DMS53 treated with DMSO at 0.1 percent for 48 hours (cell line): ENCODE measurements at regions not wholly inside any gene's neighbourhood (a gene's known extent, or its start where the extent isn't known, plus 50 kb on each side); places are given as distances from the start of the nearest gene placed in this dataset.

Experiments
- DNase-seq: peaks from one replicate; lab custom pipeline; 2025; ENCODE audit not compliant: unreplicated experiment; lab: John Stamatoyannopoulos, UW

DNA sequence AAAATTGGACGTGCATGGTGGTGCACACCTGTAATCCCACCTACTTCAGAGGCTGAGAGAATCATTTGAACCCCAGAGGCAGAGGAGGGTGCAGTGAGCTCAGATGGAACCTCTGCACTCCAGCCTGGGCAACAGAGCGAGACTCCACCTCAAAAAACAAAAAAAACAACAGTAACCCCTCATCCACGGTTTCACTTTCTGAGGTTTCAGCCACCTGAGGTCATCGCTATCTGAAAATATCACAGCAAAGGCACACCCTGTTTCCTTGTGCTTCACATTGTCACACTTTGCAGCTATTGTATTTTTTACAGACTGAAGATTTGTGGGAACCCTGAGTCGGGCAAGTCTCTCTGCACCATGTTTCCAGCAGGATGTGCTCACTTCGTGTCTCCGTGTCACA lies 54.1 kb upstream of the FOXQ1 start:
- DNase-seq = no peak

DNA sequence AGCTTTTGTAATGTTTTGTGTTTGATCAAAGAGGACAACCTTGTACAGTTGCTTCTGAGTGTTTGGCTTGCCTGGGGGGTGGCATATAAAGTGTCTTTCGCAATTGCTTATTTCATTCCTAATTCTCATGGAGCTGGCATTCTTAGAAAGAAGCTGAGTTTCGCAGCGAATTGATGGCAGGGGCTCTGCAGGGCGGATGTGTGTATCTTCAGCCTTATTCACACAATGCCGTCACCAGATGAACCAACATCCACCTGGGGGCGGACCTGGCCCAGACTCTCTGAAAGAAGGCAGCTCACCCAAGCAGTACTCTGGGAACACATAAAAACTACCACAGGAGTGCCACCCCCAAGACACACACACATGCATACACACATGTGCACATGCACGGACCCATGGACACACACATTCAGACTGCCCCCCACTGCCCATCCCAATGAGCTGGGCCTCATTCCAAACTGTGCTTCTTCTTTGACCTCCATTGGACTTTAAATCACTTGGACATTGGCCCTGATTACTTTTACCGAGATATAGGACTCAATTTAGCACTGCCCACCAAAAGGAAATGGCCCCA lies 55.4 kb upstream of the FOXQ1 start:
- DNase-seq = no peak

DNA sequence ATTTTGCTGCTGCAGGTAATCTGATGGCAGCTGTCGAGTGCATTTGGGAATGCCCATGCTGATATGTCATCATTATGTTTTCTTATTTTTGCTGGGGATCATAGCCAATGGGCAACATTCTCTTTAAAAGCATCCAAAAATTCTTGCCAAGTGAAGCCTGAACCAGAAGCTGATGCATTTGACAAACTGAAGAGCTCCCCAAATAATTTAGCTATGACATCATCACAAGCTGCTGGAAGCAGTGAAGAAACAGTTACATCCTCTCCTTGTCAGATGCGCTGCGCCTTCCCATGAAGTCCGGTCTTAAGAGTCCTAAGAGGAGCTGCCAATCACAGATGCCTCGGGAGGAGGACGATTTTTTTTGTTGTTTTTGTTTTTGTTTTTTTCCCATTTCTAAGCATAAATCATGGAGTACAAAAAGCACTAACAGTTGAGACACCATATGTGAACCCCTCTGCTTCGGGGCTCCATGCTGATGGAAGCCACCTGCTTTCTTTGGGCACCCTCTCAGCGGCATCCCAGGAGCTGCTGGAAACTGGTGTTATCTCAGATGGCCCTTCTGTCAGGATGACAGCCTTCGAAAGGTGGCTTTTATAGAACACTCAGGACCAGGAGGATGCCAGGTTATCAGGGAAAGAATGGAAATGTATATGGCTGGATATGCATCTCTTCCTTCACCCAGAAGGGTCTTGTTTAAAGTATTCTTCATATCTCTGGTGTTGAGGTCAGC lies 56.1 kb upstream of the FOXQ1 start:
- DNase-seq = no peak

DNA sequence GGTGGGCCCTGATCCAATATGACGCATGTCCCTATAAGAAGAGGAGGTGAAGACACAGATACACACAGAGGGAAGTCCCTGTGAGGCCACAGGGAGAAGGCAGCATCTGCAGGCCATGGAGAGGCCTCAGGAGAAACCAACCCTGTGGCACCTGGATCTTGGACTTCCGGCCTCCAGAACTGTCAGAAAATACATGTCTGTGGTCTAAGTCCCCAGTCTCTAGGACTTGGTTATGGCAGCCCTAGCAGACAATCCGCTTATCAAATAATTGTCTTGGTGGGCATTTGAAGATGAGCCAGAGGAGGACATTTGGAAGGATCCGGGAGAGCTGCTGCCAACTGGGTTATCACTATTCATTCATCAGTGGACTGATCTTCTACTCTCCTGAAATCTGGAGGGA lies 57.6 kb upstream of the FOXQ1 start:
- no peak for DNase-seq

DNA sequence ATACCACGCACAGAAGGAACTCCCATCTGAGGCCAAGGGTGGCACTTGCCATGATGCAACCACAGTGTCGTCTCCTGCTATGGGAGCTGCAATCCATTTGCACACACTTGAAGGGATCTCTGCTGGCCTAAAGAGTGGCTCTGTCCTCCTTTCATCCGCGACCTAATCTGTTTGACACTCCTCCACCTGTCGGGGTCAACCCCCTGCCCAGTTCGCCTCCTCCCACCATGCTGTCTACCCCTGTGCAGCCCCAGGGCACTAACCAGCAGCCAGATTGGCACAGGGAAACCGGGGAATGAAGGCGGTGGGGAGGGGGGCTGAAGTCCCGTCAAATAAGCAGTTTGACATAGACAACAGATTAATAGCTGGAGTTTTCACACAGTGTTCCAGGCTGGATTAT lies 58.1 kb upstream of the FOXQ1 start:
- DNase-seq = no peak

DNA sequence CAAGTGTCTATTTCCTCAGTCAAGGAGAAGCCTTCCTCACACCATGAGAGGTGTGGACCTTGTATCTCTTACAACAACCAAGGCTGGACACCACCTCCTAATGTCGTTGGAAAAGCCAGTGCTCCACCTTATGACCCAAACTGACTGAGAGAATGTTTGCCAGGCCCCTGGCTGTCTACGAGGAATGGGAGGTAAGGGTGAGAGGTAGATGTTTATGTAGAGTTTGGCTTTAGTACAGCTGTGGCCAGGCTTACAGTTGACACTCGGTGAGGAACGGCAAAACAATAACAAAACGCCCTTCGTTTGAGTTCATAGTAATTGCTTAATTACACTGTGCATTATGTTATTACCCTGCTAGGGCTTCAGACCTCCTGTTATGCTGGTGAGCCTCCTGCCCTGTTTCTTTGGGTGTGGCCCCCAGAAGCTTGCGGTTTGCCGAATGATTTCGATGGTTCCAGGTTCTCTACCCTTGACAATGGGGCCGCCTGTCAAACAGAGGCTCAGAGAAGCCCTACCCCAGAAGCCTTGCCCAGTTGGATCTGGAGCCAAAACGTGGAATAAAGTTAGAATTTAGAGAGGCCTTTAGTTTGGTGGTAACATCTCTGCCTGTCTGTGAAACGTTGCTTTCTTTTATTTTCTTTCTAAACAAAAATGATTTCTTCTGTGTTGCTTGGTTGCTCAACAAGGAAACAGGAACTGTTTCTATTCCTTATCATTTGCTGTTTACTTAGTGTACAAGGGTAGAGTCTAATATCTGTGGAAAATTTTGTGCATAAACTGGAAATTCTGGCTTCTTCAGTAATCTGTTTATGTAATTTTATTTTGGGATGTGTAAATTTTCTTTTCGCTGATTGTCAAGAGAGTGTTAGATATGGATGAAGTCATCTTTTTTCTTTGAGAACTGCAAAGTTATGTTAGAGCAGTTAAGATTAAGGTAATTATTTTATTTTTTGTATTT lies 60.4 kb upstream of the FOXQ1 start:
- DNase-seq = no peak

DNA sequence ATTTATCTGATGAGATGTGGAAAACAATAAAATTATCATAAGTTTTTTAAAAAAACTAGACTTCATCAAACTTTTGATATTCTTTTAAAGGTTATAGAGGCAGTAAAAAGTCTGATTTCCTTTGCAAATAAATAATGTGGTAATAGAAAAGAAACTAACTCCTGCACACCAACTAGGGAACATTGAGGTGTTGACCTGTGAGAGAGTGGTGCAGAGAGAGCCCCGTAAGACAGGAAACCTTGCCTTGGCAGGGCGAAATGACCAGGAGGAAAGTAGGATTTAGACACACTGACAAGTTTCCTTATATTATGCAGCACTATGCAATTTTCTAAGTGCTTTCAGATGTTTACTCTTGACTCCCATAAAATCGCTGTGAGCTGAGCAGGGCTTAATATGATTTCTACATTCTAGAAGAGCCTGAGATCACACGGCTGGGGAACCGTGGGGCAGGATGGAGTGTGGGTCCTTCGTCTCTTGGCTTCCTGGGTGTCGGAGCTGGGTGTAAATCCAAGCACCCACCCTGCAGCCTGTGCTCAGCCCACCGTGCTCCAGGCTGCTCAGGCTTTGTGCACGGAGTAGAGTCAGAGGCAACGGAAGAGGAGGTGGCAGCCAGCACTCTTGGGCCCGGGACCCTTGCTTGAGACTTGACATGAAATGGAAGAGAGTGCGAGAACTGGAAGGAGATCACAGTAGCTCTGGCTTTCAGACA lies 61.3 kb upstream of the FOXQ1 start:
- DNase-seq = no peak

DNA sequence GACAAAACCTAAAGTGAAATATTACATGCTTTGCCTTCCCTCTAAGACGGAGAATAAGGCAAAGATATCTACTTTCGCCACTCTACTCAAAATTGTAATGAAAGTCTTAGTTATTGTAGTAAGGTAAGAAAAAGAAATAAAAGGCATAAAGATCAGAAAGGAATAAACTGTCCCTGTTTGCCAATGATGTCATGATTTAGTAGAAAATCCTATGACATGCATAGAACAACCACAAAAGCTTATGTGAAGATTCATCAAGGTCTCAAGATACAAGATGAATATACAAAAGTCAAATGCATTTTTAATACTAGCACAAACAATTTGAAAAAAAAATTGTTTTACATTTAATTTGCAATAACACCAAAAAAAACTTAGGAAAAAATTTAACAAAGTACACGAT lies 64.0 kb upstream of the FOXQ1 start:
- no peak for DNase-seq

DNA sequence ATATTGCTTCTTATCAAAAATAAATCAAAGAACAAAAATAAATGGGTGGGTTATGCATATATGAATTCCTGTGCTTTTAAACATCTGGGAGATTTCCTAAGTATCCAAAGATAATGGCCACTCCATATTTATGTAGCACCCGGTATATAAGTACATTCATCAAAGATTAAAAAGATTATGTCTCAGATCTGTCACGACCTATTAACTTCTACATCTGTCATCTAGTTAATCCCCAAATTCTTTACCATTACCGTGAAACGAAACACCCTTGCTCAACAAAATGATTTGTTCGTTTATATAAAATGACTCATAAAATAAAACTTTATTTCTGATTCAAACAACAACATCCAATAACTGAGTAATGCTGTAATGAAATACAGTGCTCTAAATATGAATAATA lies 64.8 kb upstream of the FOXQ1 start:
- no peak for DNase-seq

DNA sequence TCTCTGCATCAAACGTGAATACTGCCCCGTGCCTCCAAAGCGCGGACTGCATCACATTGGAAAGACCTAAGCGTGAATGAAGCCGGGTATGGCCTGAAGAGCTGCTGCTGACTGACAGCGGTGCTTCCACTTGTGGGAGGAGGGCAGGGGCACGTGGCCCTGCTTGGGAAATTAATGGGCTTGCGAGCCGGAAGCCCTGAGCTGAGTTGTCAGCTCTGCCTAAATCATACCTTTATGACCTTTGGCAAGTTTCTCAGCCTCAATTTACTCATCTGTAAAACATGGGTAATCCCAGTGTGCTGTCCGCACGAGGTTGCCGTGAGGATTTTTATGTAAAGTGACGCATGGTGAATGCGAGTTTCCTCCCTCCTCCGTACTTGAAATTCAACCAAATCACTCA lies 67.0 kb upstream of the FOXQ1 start:
- DNase-seq = no peak

DNA sequence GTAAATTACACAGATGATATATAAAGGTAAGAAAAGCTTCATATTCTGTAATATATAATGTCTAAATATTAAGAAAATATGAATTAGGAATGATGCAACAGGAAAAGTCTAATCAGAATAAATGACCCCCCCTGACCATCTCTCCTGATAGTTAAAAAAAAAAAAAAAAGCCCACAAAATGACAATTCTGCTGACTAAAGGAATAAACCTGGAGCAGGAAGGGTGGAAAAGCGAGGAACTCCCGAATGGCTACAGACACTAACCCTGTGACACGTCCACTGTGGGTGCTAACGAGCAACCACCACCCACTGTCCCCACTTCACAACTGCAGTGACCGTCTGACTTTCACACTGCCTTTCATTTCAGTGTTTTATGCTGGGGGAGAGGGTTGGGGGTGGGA lies 67.6 kb upstream of the FOXQ1 start:
- no peak for DNase-seq

DNA sequence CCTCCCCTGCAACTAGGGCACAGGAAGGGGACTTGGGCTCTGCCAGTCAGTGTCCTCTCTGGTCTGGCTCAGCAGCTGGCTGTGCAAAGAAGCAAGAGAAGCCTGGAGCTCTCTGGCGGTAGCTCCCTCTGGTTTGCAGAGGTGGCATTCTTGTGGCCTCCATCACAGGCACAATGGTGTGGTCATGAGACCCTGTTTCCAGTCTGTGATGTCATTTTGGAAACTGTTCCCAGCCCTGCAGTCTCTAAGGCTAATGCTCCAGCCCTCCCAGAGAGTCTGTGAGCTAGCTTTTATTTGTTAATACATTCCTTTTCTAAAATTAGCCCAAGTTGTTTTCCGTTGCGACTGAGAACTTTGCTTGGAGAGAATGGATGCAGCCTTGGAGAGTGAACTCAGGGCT lies 69.5 kb upstream of the FOXQ1 start:
- DNase-seq = no peak

DNA sequence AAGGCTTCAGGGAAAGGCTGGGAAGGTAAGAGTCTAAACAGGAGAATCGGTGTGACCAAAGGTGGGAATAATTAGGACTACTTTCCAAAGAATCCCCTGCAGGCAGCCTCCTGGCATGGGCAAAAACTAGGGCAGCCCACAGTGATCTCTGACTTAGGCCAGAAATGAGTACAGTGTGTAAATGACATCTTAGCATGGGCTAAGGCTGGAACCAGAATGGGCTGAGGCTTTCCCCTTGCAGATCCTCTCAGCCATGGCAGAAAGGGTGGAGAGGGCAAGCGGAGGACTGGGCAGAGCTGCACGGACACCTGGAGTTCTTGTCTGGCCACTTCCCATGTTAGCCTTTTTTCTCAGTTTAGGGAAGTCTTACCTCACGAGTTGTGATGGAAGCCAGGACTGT lies 69.9 kb upstream of the FOXQ1 start:
- DNase-seq = no peak

DNA sequence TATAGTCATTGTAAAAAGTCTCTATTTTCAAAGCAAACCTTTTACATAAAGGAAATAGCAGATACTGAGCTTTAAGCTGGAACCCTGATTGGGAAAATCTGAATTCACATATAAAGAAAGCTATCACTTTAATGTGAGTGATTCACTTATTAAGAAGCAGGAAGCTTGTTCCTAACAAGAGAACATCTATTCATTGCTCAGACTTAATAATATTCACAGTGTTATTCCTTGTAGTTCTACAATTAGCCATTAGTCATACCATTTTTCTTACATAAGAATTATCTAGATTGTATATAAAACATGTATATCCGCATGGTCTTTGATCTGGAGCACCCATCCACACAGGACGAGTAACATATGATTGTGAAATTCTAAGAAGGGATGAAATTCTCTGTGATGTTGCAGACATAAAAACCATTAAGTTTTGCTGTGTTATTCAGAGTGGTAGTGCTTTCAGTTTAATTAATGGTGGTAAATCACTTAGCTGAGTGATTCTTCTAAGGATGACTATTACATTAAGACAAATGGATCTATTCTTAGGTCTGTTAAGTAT lies 71.1 kb upstream of the FOXQ1 start:
- DNase-seq = no peak

DNA sequence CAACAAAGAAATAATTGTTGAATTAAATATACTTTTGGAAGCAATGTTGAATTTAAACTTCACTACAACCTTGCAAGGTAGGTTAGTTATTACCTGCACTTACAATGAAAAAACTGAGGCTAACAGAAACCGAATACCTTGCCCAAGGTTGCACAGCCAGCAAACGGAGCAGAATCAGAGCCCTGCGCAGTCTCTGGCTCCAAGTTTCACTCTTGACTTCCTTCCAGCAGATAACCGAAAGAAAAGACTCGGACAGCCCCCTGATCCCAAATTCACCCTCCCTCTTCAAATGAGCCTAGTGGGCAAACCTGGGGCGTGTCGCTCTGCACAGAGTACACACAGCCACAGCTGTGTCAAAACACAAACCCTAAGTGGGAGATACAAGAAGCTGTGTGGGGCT lies 72.1 kb upstream of the FOXQ1 start:
- DNase-seq = no peak

DNA sequence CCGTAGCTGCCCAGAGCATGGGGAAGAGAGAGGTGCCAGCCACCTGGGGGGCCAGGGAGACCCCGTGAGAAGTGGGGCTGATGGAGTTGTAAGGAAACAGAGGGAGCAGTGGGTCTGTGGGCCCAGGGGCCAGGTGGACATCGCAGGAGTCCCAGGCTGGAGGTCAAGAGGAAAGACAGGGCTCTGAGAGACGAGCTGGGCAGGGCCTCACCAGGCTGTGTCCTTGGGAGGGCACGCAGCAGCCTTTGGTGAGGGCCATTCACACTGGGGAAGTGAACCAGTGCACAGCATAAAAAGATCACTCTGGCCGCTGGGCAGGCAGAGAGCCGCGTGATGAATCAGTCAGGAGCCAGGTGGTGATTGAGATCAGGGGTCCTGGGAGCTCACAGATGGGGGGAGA lies 73.9 kb upstream of the FOXQ1 start:
- DNase-seq = no peak

DNA sequence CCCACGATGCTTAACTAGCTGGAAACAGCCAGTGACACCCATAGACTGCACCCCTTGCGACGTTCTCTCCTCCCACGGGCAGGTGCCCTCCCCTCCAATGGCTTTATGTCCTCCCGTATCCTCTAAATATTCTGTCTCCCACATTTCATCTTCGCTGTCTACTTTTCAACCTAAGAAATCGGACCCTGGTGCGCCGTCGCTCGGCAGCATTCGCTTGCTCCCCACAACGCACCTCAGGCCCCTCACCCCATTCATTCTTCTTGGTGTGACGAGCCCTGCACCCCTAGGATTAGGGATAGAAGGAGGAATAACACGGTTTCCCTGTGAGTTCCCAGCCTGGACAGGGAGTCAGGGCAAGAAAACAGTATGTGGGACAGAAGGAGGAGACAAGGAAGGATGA lies 74.3 kb upstream of the FOXQ1 start:
- DNase-seq = no peak

DNA sequence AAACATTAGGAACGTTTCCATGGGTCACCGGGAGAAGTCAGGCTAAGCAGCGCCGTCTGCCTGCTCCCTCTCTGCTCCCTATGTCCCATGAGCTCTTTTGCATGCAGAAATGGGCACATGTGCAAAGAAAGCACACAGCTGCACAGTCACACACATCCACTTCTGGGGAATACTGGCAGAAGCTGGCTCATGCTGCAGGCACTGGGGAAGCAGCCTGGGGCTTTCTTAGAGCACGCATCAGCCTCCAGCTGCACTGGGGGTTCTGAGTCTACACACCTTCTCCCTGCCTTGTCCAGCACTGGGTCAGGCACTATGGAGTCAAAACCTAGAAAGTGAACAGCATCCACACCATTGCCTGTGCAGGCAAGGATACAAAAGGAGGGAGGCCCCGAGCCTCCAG lies 76.1 kb upstream of the FOXQ1 start:
- no peak for DNase-seq

DNA sequence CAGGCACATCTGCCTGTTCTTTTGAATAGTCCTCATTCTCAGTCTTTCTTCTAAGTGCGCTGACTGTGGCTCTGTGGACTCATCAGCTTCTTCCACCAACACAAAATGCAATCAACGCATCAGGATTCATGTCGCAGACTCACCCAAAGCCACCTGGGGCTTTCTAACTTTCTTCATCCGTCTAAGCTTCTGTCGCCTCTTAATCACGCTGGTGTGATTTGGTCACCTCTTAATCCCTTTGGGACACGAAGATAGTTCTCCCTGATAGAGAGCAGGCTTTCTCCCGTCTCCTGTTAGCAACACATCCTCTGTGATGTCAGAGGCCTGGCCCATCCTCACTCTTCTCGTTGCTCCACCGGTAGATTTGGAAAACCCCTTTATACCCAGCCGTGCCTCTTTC lies 78.0 kb upstream of the FOXQ1 start:
- DNase-seq = no peak

DNA sequence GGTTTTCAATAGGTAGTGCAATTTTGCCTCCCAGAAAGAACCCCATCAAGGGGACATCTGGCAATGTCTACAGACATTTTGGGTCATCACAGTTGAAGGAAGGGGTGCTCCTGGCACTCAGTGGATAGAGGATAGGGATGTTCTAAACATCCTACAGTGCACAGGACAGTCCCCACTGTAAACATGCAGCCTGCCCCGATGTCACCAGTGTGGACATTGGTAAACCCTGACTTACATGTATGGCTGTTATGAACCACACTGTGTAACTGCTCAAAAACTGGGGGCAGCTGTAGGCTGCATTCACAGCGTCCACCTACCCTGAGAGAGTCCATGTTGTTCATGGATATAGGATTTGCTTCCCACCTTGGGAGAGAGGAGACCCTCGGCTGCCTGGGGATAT lies 79.3 kb upstream of the FOXQ1 start:
- DNase-seq = no peak

DNA sequence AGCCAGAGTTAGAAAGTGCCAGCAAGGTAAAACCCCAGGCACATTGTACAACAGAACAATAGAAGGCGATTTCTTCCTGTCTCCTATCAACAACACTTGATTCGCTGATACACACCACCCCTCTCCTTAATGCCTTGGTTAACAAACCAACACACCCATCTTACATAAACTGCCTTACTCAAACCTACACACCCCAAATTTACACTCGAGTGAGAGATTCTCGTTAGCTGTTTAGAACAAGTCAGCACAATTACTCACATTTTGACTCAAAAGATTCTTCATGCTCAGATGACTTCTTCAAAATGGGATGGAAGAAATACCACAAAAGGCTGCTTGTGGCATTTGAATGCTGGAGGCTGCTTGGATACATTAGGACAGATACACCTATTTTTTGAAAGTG lies 80.0 kb upstream of the FOXQ1 start:
- no peak for DNase-seq
